ENCODE measurements at regions not wholly inside any gene's neighbourhood (a gene's known extent, or its start where the extent isn't known, plus 50 kb on each side); places are given as distances from the start of the nearest gene placed in this dataset.
A peak's percentile ranks its signal among the peaks of the same experiment; 100 is the strongest.
"Not testable (repeated sequence)": the region's sequence is repeated elsewhere in the genome, so short reads cannot be mapped to it uniquely, and the experiment has no call there.

DNA sequence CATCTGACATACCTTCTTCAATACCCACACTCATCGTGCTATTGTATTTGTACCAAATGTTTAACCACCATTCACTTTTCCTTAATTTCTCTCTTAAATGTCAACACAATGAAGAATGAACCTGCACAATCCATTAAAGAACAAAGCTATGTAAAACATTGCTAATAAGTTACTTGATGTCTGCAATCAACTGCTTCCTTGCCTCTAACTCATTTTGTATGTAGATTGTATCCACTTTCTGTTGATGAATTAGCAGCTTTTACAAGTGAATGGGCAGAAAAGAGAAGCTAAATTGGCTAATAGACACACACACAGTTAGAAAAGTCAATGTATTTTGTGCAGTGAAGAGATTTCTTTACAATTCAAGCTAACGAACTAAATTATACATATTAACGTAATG lies 212.5 kb upstream of the NDST3 start:
- no peak for DNase-seq

DNA sequence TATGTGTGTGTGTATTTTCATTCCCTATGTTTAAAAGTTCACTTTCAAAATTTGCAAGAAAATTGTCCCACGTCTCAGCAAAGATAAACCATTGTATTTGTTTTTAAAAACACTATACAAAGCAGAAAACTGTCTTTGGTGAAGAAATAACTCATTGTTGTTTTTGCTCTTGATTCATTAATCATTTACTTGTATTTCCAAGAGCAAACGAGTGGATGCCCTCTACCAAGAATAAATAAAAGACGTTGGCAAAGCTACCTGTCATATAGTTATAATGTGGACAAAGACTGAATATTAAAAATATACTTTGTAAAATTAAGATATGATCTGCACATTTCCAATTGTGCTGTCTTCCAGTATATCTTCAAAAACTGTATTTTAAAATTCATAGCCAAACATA lies 210.9 kb upstream of the NDST3 start:
- DNase-seq: no peak

DNA sequence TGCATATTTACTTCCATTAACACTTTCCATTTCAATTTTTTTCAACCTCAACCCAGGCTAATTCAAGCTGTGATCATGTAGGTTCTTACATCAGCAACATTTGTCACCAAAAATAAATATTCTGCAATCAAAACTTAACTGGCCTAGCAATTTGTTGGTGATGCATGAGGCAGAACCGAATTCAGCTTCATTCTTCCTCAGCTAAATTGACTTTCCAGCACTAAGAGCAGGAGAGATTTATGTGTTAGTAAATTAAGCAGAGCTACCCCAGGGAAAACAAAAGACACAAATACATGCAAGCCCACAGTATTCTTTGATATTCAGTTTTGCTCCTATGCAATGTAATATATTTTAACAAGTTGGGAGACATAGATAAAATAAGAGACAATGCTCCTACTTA lies 208.7 kb upstream of the NDST3 start:
- no peak for DNase-seq

DNA sequence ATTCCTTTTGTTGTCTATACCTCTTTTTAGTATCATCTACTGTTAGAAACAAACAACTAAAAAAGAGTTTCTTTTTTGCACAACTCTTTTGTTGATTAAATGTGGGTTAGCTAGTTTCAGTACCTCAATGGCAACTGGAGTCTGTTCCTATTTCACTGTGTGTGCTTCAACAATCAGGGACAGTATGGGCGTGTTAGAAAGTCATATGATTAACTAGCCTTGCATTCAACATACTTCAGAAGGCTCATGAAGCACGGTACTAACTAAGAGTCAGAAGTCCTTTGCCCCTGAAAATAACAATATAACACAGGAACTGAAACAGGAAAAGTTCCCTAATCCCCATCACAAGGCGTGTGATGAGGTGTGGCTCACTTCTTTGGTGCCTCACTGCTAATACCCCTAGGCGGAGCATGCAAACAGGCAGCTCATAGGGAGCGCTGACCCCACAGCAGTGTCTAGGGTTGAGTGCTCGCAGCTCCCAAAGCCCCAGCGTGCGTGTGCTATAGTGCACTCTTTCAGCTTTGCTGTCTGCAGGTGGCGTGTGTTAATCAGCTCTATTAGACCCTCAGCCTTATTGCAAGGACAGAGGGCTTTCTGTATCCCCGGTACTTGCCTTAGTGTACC lies 203.1 kb upstream of the NDST3 start:
- DNase-seq: no peak

DNA sequence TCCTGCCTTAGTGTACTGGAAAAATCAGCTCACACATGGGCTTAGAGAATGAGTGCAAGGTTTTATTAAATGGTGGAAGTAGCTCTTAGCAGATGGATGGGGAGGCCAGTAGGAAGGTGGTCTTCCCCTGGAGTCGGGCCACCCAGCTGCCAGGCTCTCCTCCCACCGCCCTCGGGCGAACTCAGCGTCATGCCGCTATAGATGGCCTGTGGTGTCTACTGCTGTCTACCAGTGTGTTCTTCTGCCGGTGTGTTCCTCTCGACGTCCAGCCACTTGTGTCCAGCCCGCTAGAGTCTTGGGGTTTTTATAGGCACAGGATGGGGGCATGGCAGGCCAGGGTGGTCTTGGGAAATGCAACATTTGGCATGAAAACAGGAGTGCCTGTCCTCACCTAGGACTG lies 198.7 kb upstream of the NDST3 start:
- no peak for DNase-seq

DNA sequence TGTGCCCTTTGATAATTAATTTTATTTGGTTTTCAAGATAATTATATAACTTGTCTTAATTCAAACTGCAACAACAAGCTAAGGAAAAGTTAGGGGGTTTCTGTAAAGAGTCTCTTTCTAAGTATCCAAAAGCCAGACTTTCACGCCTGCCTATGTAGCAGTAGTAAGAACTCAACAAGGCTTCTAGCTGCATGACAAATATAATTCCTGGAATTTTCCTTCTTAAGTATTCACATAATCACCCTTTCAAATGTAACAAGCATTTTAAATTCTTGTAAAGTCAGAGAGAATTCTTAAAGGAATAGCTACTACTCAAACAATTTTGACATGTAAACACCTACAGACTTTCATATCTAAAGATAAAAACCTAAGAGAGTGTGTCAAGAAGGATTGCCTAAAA lies 189.7 kb upstream of the NDST3 start:
- no peak for DNase-seq

DNA sequence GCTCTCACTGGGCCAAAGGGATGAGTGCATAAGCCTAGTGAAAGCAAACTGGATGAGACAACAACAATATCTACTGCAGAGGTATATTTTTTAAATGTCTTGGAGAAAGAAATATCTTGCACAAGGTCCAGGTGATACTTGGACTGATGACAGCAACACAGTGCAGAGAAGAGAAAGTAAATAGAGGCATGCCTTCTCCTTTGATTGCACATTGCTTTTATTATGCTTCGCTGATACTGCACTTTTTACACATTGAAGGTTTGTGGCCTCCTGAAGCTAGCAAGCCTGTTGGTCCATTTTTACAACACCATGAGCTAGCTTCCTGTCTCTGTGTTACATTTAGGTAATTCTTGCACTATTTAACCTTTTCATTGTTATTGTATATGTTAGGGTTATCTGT lies 189.0 kb upstream of the NDST3 start:
- DNase-seq: no peak

DNA sequence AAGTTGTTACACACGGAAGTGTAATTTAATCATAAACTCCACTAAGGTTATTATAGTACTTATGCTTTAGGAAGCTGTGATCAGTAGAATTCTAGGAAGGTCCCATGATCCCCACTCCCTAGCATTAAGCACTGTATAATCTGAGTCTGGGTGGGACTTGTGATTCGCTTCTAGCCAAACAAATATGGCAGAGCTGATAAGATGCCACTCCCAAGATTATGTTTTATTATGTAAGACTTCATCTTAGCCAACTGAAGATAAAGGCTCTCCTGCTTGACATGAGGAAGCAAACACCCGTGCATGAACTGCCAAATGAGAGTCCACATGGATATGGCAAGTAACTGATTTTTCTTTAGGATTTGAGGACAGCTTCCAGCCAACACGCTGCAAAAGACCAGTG lies 186.4 kb upstream of the NDST3 start:
- no peak for DNase-seq

DNA sequence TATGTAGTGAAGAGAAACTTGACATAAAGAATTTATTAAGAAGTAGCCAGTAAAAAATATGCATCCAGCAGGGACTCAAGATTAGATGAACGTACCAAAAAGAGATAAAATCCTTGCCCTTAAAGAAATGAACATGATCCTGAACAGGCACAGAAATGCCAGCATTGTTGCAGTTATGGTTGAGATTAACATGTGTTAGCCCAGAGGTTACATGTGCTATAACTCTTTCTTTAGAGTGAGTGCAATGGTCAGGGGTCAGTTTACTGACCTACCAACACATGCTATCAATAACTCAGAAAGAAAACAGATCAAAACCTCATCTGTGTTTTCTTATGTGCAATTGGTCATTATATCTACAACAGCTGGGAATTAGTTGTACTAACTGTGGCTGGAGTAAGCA lies 166.1 kb upstream of the NDST3 start:
- no peak for DNase-seq

DNA sequence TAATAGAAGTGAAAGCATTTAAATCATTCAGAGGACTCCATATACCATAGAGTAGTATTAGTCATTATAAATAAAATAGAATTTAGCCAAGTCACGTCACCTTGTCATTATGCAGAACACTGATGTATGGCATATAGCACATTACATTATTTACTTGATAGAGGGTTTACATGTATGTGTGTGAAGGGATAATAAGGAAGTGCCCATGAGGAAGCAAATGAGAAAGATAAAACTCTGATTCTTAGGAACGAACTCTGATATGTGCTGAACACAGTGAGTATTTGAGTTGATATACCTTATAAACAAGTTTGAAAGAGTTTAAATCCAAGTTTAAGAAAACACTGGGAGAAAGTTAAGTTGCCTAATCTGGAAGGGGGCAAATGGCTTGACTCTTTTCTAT lies 160.5 kb upstream of the NDST3 start:
- DNase-seq: no peak

DNA sequence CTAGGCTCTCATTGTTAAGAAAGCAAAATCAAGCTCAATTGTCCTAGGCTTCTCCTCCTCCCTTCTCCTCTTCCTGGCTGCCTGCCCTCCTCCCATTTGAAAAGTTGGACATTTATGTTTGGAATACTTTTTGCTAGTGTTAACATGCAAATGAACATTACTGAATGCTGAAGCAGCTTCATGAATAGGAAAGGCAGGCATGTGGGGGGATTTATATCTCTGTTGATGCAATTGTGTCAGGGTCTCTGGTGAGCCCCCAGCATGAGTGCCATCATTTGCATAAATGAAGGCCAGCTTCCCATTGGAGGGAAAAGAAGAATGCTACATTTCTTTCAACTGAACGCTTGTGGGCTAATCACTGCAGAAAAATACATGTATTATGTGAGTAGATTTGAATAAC lies 160.1 kb upstream of the NDST3 start:
- no peak for DNase-seq

DNA sequence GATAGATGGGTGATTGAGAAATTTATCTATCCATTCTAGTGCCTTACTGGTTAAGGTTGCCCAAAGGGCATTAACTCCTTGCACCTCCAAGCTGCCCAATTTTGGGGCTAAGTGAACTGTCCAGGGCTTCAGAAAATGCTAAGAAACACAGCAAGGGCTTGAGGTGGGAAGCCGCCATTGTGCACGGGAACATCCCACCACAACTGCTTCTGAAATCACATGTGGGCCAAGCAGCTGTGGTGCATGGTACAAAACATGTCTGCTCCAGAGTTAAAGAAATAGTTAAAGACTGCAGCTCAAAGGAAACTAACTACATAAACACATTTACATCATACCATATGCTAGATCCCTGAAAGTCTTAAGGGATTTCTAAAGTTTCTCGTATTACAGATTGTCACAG lies 144.3 kb upstream of the NDST3 start:
- no peak for DNase-seq

DNA sequence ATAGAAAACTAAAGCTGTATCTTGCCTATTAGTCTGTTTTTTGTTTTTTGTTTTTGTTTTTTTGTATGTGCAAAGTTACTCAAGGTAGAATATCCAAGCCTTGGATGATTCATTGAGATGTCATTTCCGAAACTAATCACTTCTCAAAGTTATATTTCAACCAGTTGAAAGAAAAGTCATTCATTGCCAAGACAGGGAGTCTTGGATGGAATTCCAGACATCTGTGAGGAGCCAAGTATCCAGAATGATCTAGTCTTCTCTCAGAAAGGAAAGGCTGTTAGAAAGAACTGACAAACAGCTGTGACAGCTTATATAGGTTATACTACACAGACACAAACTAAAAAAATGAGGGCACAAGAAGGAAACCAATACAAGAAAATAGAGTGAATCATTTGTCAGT lies 141.1 kb upstream of the NDST3 start:
- DNase-seq: no peak

DNA sequence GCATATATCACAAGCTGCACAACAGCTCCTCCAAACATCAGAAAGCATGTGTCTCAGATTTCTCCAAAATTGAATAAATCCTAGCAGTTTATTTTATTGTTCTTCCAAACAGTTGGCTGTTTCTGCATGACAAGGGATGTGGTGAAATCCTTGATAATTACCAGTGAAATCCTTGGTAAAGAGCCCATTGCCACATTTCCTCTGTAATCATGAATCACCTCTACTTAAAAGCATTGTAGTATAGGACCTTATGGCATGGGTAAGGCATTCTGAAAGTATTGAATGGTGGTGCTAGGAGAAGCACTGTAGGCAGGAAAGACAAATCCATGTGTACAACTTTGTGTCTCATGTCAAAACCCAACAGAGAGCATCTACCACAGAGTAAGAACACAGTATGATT lies 135.8 kb upstream of the NDST3 start:
- peak; percentile 76 to 86 for DNase-seq

DNA sequence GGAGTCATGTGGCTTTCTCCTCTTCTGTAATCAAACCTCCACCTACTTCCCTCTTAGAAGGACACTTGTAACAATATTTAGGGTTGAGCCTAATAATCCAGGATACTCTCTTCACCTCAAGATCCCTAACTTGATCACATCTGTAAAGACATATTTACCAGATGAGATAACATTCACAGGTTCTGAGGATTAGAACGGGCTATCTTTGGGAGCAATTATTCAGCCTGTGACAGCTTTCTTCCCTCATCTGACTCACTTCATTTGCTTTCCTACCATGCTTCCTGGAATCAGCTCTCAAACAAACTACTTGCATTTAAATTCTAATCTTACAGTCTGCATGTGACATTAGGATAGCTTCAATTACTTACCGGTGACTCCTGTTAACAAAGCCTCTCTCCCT lies 133.5 kb upstream of the NDST3 start:
- no peak for DNase-seq

DNA sequence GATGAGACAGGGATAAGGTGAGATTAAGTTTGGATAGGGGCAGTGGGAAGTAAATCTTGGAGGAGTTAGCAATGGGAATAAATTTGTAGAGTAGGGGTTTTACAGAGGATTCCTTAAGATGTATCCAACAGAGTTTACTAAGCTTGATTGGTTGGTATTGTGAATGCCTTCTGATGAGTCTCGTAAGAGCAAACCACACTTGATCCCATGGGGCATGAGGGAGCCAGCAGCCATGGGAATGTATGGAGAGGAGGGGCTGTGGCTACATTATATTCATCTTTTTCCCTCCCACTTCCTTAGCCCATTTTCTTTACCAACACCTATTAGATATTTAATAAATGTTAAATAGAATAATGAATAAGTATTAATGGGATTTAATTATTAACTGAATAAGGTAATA lies 126.6 kb upstream of the NDST3 start:
- DNase-seq: no peak

DNA sequence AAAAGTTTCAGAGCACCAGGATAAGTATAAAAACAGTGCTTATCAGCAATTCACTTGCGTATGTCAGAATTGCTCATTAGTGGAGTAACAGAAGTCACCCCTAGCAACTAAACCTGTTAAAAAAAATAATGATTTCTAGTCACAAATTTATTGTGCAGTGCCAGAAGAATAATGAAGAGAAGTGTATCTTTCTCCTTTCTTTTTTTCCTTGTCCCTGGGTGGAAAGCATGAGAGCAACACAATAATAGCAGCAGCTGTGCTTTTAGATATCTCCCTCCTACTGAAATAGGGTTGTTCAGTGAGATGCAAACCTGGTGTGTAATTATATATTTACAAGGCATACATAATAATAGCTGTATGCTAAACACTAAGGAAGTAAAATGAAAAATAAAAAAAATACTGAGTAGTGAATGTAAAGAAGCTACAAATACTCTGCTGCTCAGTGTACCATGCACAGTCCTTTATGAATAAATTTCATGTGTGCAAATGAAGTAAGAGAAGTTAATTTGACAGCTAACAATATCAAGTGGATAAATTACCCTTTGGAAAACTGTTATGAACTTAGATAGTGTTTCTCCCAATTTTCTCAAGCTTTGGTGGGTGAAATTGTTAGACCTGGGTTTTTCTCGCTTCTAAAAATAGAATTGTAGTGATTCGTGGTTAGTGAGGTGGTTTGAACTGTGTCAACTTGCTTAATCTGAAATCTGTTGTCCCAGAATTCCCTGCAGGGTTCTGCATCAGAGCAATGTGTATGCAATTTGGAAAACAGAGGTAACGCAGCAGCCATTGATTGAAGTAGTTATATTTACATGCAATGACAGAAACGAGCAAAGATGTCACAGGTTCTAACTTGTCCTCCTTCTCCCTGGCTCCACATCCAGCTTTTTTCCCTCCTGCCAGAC lies 125.7 kb upstream of the NDST3 start:
- DNase-seq: no peak

DNA sequence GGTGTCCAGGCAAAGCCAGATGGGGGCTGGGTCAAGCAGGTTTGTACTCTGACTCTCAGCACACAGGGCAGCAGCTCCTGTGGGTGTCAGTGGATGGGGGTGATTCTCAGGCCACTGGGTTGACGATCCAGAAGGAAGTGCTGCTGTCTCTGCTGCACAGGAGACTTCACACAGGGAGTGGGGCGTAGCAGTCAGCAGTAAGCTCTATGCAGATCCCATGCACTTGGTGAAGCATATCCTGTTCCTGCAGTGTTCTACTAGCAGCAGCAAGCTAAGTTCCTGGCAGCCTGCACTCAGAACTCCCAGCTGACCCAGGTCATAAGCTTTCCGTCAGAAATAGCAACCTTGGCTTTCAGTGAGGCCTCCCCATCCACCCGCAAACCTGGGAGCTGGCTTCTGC lies 117.6 kb upstream of the NDST3 start:
- no peak for DNase-seq

DNA sequence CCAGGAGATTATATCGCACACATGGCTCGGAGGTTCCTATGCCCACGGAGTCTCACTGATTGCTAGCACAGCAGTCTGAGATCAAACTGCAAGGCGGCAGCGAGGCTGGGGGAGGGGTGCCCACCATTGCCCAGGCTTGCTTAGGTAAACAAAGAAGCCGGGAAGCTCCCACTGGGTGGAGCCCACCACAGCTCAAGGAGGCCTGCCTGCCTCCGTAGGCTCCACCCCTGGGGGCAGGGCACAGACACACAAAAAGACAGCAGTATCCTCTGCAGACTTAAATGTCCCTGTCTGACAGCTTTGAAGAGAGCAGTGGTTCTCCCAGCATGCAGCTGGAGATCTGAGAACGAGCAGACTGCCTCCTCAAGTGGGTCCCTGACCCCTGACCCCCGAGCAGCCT lies 112.0 kb upstream of the NDST3 start:
- not testable (repeated sequence) for DNase-seq

DNA sequence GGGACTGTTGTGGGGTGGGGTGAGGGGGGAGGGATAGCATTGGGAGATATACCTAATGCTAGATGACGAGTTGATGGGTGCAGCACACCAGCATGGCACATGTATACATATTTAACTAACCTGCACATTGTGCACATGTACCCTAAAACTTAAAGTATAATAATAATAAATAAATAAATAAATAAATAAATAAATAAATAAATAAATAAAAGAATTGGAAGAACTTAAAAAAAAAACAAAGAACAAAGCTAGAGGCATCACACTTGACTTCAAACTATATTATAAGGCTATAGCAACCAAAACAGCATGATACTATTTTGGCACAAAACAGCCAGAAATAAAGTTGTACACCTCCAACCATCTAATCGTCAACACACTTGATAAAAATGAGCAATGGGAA lies 106.5 kb upstream of the NDST3 start:
- DNase-seq: not testable (repeated sequence)

DNA sequence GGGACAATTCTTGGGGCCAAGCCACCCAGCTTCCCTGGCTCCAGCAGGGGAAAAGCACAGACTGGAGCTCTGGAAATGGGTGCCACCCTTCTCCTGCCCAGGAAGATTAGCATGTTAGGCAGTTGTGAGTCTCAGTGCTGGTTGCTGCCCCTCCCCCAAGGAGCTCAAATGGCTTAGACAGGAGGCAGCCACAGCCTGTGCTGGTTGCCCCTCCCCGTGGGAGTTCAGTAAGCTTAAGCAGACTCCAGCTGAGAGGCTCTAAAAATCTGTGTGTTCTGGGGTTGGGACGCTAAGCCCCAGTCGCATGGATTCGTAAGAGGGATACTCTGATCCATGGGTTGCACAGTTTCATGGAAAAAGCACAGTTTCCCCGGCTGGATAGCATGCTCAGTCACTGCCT lies 92.7 kb upstream of the NDST3 start:
- no peak for DNase-seq

DNA sequence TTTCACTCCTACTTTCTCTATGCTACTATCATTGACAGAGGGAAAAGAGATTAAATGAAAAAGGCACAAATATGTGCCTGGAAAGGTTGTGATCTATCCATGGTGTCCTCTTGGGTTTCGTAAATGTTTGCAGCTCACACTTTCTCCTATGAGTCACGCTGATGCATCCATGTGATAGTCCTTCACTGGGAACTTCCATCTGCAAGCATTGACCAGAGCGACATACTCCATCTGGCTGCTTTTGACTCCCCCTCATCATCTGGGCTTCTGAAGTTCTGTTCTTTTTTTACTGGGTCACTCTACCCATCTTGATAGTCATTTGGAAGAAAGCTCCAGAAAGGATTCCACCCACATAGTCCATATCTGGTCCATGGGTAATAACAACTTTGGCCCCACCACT lies 84.7 kb upstream of the NDST3 start:
- no peak for DNase-seq

DNA sequence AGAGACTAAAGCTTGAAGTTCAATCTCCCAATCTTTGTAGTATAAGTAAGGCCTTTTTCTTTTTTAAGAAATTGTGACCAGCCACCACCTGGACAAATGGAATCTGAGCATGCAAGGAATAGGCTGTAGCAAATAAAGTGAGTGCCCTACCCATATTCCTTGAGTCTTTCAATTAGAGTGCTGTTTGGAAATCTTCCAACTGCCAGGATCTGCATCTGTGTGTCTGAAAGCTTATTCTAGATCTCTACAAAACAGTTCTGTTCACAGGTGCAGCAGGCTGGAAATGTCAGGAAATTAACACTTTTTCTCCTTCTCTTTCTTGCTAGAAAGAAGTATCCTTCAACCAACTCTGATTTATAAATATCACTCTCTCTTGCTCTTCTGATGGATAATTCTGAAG lies 76.7 kb upstream of the NDST3 start:
- no peak for DNase-seq

DNA sequence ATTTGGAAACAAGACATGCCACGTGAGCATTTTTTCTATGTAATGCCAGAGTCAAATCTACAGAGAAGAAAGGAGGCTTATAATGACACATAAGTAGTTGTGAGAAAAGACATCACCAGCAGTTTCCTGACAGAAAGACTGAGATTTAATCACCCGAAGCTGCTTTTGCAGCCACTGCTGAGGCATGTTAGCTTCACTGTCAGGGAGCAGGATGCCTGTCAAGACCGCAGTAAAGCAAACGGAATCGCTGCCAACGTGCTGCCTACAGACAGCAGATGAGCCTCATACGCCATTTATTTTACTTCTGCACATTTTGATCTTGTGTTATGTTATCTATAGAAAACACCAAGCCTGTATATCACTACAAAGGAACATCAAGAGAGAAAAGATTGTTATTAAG lies 68.7 kb upstream of the NDST3 start:
- no peak for DNase-seq

DNA sequence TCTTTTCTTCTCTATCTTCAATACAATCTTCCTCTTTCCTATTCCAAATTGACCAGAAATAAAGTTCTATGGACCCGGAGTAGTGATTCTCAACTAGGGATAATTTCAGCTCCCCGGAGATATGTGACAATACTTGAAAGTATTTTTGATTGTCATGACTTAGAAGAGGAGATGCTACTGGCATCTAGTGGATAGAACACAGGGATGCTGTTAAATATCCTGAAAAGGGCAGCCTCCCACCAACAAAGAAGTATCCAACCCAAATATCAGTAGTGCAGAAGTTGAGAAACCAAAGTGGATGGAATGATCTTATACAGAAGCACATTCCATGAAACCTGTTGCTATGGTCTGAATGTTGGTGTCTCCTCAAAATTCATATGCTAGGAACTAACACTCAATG lies 65.7 kb upstream of the NDST3 start:
- DNase-seq: peak in 1 of 2 experiments; percentile 10

Measured in AML-193 (cell line).